OCI-LY3 (cell line): ENCODE measurements at regions not wholly inside any gene's neighbourhood (a gene's known extent, or its start where the extent isn't known, plus 50 kb on each side); places are given as distances from the start of the nearest gene placed in this dataset.

ENCODE experiments used
- H2AFZ ChIP-seq: fragments of 200-600, 300-600 bp; shearing (Covaris generic); 2 replicates; pipeline ENCODE4 v1.6.0; 2014; ENCODE audit warnings: antibody characterized with exemption, low read depth, low read length
- H3K27ac ChIP-seq: fragments of 200-600, 300-600 bp; sonication (generic); 2 replicates; pipeline ENCODE4 v1.5.1; 2014; ENCODE audit warnings: mild to moderate bottlenecking, low read length, moderate library complexity, mixed read lengths
- H3K27me3 ChIP-seq: fragments of 200-600, 300-600 bp; sonication (generic); 2 replicates; pipeline ENCODE4 v1.6.1; 2014; ENCODE audit warnings: low read depth, low read length, mixed read lengths
- H3K36me3 ChIP-seq: fragments of 200-600, 300-600 bp; sonication (generic); replicated peaks from 2 replicates; pipeline ENCODE3; 2014; ENCODE audit warnings: low read depth, low read length, mixed read lengths
- H3K4me1 ChIP-seq: fragments of 300-600, 200-600 bp; sonication (generic); 2 replicates; pipeline ENCODE4 v1.6.1; 2014; ENCODE audit warnings: low read length, mixed read lengths
- H3K4me2 ChIP-seq: fragments of 200-600, 300-600 bp; sonication (generic); 2 replicates; pipeline ENCODE4 v1.6.1; 2014; ENCODE audit warnings: low read length, mixed read lengths
- H3K4me3 ChIP-seq: fragments of 300-600, 200-600 bp; sonication (generic); 2 replicates; pipeline ENCODE4 v1.5.1; 2014; ENCODE audit warnings: antibody characterized with exemption, mild to moderate bottlenecking, low read length, moderate library complexity
- H3K79me2 ChIP-seq: fragments of 300-600, 200-600 bp; shearing (Covaris generic); 2 replicates; pipeline ENCODE4 v1.6.1; 2014; ENCODE audit warnings: mild to moderate bottlenecking, low read length, mixed read lengths
- H3K9ac ChIP-seq: fragments of 300-600, 200-600 bp; shearing (Covaris generic); 2 replicates; pipeline ENCODE4 v1.6.0; 2014; ENCODE audit warnings: mild to moderate bottlenecking, low read length, moderate library complexity
- H3K9me3 ChIP-seq: fragments of 200-600, 300-600 bp; shearing (Covaris generic); 2 replicates; pipeline ENCODE4 v1.6.1; 2014; ENCODE audit warnings: low read length, mixed read lengths; ENCODE audit not compliant: insufficient read depth
- H4K20me1 ChIP-seq: fragments of 200-600, 300-600 bp; sonication (generic); 2 replicates; pipeline ENCODE4 v1.6.1; 2016; ENCODE audit warnings: low read length, mixed read lengths; ENCODE audit not compliant: insufficient read depth
- CTCF ChIP-seq: fragments of 200-600, 300-600 bp; sonication (generic); IDR thresholded peaks from 2 replicates; pipeline ENCODE4 v1.5.1; 2014; ENCODE audit warnings: antibody characterized with exemption, low read length, low read depth
- EZH2phosphoT487 ChIP-seq: fragments of 200-600 bp; shearing (Covaris generic); IDR thresholded peaks from 2 replicates; pipeline ENCODE4 v1.6.1; 2018; ENCODE audit warnings: antibody characterized with exemption, mixed run types, low read depth

- Histone ChIP-seq H3K4me3 (peak overlapping the region; percentile 76; the same call in 1 of the 2 replicates), H3K4me1 (peaks cover 8% of the 10 kb centered on the region), H3K27me3 (no peaks in the 10 kb centered on the region), H3K4me2 (peak overlapping the region; percentile 71), H3K27ac (no peak overlapping the region), H3K79me2 (no peaks in the 10 kb centered on the region), H3K9me3 (no peaks in the 10 kb centered on the region), H3K9ac (peak overlapping the region; percentile 27), H2AFZ (peak overlapping the region; percentile 100), H3K36me3 (no peaks in the 10 kb centered on the region), H4K20me1 (no peaks in the 10 kb centered on the region)
- TF ChIP-seq CTCF (no peak), EZH2phosphoT487 (no peak)
Measured at GRCh38 chr5:69042500-69042899, 51.3 kb upstream of the SLC30A5 start.

GRCh38 chr5:69042915-69043654 lies 50.7 kb upstream of the SLC30A5 start:
- no peaks in the 10 kb centered on the region for H3K27me3 ChIP-seq
- H3K4me2 ChIP-seq = peak overlapping the region; percentile 71
- peaks cover 8% of the 10 kb centered on the region for H3K4me1 ChIP-seq
- H3K4me3 ChIP-seq = peak overlapping the region; percentile 76
- H4K20me1 ChIP-seq = no peaks in the 10 kb centered on the region
- peak overlapping the region; percentile 100 for H2AFZ ChIP-seq
- no peak overlapping the region for H3K27ac ChIP-seq
- TF ChIP-seq CTCF (peak; percentile 75), EZH2phosphoT487 (no peak)
- no peaks in the 10 kb centered on the region for H3K36me3 ChIP-seq
- H3K9me3 ChIP-seq = no peaks in the 10 kb centered on the region
- no peaks in the 10 kb centered on the region for H3K79me2 ChIP-seq
- peak overlapping the region; percentile 62 for H3K9ac ChIP-seq

GRCh38 chr5:69043655-69043996 lies 50.2 kb upstream of the SLC30A5 start:
- H3K27me3 ChIP-seq = no peaks in the 10 kb centered on the region
- H3K4me2 ChIP-seq = peak overlapping the region; percentile 71
- H3K36me3 ChIP-seq = no peaks in the 10 kb centered on the region
- peak overlapping the region; percentile 62; the same call in 1 of the 2 replicates for H3K9ac ChIP-seq
- H4K20me1 ChIP-seq = no peaks in the 10 kb centered on the region
- H3K4me1 ChIP-seq = peaks cover 8% of the 10 kb centered on the region
- H3K9me3 ChIP-seq = no peaks in the 10 kb centered on the region
- no peaks in the 10 kb centered on the region for H3K79me2 ChIP-seq
- H3K27ac ChIP-seq = no peak overlapping the region
- H3K4me3 ChIP-seq = peak overlapping the region; percentile 76
- H2AFZ ChIP-seq = peak overlapping the region; percentile 96
- TF ChIP-seq EZH2phosphoT487 (no peak), CTCF (no peak)
